GM18870 (cell line): ENCODE measurements at regions not wholly inside any gene's neighbourhood (a gene's known extent, or its start where the extent isn't known, plus 50 kb on each side); places are given as distances from the start of the nearest gene placed in this dataset.

ENCODE experiments used
- ATAC-seq: cut with Tn5 transposase; IDR thresholded peaks from one replicate; pipeline ENCODE4 v1.9.1; 2021; ENCODE audit warnings: moderate library complexity; ENCODE audit not compliant: unreplicated experiment

- no peak for ATAC-seq
Observed at GRCh38 chr5:116699332-116699731, 124.7 kb upstream of the SEMA6A start.

- ATAC-seq, result peak; percentile 83
Observed at GRCh38 chr5:116696366-116696765, 121.7 kb upstream of the SEMA6A start.

DNA sequence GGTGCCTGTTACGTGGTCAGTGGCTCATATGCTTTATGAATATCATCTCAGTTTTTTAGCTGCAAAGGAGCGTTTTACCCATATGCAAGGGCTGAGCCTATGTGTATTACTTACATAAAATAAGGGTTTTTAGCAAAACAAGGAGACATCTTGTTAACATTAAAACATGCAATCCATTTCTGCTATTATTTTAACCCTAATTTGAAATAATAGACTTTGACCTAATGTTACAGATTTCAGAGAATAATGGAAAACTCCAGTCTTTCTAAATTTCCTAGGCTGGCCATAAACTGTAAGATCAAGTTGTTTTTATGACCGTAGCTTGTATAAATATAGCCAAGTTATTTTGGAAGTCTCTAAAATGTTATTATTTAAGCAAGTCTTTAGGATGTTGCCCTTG is 121.1 kb upstream of the SEMA6A start:
- ATAC-seq, result no peak

DNA sequence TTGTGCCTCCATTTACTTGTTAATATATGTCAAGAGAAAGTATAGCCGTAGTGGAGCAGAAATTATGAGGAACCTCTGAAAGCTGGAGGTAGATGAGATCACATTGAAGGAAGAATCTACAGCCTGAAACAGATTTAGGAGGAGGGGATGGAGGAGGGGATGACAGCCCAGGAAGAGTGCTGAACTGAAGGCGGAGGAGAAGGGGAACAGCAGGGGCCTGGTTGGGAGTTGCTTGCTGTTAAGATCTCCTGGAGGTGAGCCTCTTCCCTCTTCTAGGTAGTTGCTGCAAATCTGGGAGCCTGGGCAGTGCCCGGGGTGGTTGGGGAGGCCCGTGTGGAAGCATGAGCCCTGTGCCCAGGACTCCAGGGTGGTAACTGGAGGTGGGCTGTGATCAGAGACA is 111.8 kb upstream of the SEMA6A start:
- no peak for ATAC-seq

DNA sequence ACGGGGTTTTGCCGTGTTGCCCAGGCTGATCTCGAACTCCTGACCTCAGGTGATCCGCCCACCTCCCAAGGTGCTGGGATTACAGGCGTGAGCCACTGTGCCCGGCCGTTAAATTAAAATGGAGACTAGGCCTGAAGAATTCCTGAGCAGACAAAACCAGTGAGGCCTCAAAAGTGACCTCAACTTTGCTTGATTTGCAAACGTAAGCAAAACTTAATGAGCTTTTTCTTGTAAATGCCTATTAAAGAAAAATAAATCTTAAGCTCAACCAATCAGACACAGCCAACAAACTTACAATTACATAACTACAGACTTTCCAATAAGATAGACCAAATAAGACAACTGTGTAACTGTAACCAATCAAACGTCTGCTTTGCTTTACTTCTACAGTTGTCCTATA is 111.3 kb upstream of the SEMA6A start:
- no peak for ATAC-seq

DNA sequence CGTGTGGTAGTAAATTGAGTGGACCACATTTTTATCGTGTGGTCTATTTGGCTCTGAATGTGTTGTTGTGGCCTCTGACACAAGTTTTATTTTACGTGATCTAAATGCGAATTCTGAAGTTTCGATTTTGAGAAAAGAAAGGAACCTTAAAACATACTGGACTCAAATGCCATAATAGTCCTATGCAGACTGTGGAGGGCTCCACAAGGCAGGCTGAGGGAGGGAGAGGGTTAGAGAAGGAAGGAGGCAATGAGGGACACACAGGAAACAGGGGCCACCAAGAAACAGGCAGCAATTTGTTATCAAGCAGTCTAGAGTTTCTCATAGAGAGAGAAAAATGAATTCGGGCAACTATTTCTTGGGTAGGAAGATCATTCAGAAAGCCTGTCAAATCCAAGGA is 110.4 kb upstream of the SEMA6A start:
- ATAC-seq, result no peak

GRCh38 chr5:116681334-116682013 is 106.9 kb upstream of the SEMA6A start:
- peak; percentile 98 for ATAC-seq

DNA sequence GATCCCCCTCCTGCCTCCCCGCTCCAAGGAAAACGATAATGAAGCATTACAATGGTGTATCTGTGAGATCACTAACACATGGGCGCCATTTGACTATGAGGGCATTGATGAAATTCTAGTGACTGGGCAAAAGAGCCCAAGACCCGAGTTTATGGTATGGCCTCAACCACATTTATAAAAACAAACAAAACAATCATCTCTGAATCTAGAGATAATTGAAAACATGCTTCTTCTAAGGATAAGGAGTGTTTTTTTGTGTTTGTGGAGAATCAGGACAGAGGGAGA is 100.9 kb upstream of the SEMA6A start:
- ATAC-seq, result no peak

DNA sequence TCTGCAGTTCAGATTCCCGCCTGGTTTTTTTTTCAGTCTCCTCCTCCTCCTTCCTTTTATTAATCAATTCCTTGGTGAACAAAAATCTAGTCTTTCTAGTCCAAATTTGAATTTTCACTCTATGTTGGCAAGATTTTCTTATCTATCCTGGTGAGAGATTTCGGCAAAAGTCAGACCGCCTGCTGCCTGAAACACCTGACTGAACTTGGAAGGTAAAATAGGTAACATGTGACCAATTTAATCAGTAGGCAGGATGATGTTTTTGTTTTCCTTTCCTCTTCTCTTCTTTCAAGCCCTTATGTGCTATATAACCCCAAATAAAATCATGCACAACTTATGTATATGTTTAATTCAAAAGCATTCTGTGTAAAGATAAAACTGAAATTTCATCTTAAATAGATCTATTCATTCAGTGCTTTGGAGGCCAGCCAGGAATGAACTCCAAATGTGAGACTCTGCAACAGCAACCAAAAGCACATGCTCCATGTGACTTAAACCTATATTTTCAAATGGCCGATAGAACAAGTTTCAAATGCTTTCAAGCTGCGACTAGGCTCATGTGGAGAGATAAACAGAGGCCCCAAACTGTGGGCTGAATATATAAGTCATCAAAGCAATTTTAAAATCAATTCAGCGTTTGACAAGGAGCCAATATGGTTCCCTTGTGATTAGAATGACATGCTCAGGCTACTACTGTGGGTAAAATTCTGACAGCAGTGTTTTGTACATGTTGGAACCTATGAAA is 100.4 kb upstream of the SEMA6A start:
- no peak for ATAC-seq

GRCh38 chr5:116673453-116673852 is 98.8 kb upstream of the SEMA6A start:
- ATAC-seq, result no peak

DNA sequence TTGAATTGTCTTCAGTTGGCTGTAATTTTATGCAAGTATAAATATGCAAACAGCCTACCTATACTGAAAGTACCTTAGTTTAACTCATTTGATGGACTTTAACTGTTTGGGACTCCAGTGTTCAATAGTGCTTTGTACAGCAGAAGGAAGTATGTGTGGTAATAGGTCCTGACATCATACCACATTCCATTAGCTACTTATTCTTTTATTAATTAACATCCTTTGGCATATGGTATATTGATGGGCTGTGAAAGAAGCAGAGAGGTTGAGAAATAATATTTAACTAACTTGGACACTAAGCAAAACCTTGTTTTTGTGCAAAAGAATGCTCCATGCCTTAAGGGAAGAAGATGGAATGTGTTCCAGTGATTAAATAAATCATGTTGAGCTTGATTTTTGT is 97.6 kb upstream of the SEMA6A start:
- no peak for ATAC-seq

DNA sequence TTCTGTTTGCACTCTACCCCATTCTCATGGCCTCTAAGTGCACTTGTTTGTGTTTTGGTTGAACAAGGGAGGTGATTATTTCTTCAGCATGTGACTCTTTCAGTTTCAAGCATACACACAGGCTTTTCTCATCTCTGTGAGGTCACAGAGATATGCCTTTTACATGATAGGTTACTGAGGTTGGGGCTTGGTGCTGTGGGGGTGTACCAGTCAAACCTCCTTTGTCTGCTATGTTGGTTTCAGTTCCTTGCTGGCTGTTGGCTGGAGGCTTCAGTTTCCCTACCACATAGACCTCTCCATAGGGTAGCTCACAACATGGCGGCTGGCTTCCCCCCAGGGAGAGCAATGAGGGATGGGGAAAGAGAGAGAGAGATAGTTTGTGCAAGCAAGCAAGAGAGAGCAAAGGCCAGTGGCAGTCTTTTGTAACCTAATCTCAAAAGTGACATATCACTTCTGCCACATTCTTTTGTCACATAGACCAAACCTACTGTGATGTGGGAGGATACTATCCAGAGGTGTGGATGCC is 96.7 kb upstream of the SEMA6A start:
- peak; percentile 98 for ATAC-seq

DNA sequence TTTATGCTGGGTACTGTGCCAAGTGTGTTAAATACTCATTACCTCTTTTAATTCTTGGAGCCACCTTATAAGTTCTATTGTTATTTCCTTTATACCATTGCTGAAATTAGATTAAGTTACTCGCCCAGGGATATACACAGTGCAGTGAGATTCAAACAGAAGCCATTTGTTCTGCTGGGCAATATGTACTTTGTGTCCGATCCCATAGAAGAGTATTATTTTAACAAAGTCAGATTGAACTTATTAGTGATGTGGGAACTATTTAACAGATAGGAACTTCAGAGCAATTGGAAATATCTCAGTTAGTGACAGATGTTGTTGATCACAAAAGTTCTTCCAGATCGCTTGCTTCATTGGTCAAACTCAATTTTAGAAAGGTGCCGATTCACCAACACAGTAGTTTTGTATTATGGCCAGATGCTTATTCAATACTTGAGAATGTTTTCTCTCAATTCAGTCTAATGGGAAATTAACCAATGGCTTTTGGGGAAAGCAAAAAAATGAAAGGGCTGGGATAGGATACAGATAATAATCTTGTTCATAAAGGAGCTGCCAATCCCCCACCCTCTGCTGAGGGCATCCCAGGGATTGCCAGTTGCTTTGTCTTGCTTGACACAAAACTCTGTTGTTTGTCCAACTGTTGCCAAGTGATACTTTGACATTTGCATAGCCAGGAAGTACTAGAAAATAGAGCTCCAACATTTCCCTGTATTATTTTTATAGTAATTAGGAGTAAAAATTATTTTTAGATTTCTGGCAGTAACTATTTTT is 94.8 kb upstream of the SEMA6A start:
- no peak for ATAC-seq

DNA sequence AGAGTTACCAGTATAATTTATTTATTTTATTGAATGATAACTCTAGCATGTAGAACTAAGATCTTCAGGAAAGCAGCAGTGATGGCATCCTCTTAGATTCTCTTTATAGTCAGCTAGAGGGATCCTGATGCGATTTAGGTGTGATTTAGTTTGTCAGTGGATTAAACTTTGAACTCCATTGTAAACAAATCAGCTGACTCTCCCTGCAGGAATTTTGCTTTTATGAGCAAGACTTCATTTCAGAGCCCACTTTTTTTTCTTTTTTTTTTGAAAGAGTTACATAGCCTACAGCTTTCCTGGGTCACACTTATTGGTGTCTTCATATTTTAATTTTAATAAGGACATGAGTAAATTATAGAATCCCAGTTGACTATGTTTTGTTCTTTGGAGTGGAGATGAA is 93.8 kb upstream of the SEMA6A start:
- no peak for ATAC-seq

DNA sequence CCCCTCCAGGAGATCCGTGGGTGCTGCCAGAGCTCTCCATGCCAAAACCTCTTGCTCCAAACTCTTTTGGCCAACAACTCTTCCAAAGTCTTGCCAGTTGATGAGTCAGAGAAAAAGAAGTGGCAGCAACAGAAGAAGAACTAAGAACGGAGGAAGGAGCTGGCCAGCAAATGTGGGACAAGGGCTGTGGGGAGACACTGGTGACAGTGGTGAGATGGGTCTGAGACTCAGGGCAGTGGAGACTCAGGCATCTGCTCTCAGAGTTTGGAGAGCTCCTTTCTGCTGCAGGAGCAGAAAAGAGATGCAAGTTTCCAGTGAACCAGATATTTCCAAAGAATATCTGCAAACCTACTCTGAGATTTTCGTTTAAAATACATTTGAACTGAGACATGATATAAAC is 92.3 kb upstream of the SEMA6A start:
- ATAC-seq, result no peak

DNA sequence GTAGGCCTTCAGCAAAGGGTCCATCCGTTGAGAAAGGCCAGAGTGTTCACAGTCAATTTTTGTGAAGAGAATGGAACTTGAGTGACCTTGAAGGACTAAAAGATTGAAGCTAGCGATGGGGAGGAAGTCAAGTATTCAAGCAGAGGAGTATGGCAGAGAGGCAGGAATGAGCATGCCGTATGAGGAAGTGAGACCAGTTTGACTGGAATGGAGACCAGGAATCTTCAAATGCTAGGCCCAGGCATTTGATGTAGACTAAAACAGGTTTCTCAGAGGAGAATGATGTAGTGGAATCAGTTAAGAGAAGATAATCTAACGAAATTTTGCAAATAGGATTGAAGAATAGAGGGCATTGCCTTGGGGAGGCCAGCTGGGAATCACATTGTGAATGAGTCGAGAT is 90.4 kb upstream of the SEMA6A start:
- ATAC-seq, result no peak

- ATAC-seq, result no peak
Observed at GRCh38 chr5:116663081-116663480, 88.5 kb upstream of the SEMA6A start.

- ATAC-seq, result no peak
Observed at GRCh38 chr5:116661419-116661818, 86.8 kb upstream of the SEMA6A start.

DNA sequence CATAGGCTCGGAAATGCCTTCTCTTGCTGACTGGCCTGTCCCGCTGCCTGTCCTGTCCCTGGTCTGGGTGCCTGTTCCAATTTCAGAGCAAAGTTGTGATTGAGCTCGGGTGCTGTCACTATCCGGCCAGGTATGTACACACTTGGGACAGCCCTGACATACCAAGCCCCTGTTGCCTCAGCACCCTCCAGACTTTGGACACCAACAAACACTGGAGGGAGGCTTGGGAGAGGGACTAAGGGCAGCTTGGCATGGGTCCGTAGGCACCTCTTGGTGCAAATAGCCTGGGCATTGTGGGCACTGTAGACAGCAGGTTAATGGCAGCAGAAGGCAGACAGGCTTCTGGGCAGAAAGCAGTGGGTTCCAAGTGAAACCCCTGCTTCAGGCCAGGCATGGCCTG is 86.3 kb upstream of the SEMA6A start:
- ATAC-seq, result no peak

- ATAC-seq, result no peak
Observed at GRCh38 chr5:116658830-116659229, 84.2 kb upstream of the SEMA6A start.

- no peak for ATAC-seq
Observed at GRCh38 chr5:116658141-116658540, 83.5 kb upstream of the SEMA6A start.

DNA sequence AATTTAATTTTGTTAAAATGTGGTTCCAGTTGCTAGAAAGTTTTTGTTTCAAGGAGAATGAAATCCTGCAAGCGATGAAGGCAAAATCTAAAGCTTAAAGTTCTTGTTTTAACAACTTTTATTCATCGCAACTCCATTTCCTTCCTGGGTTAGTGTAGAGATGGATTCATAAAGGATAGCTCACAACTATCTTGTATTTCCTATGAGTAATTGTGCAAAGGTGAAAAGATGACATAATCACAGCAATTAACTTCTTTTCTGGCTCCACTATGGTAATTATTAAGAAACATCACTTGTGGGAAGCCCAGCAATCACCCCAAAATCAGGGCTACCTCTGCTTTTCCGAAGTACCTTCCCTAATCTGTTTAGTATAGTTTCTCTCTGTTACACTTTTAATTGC is 80.8 kb upstream of the SEMA6A start:
- ATAC-seq, result no peak
